NT2/D1 (cell line): ENCODE measurements at regions not wholly inside any gene's neighbourhood (a gene's known extent, or its start where the extent isn't known, plus 50 kb on each side); places are given as distances from the start of the nearest gene placed in this dataset.

Experiments
- SUZ12 ChIP-seq: IDR thresholded peaks from 2 replicates; pipeline ENCODE4 v1.6.1; 2011; ENCODE audit not compliant: insufficient read length, insufficient read depth; ENCODE audit errors: extremely low read depth
- YY1 ChIP-seq: IDR thresholded peaks from 2 replicates; pipeline ENCODE4 v1.6.1; 2011; ENCODE audit not compliant: insufficient read length, insufficient read depth

DNA sequence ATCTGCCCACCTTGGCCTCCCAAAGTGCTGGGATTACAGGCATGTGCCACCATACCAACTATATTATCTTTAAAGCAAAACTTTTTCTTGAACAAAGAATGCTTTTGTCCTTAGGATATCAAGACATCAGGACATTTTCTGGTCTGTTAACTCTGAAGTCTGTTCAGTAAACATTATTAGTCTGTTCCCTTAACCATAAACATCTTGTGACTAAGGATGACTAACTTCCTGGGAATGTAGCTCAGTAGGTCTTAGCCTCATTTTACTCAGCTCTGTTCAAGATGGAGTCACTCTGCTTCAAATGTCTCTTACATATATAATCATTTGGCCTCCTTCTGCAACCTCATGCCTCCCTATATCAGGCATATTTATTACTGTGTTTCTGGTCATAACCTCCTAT is 122.9 kb downstream of the UBE2NL start:
- TF ChIP-seq YY1 (no peak), SUZ12 (no peak)
